ENCODE measurements at regions not wholly inside any gene's neighbourhood (a gene's known extent, or its start where the extent isn't known, plus 50 kb on each side); places are given as distances from the start of the nearest gene placed in this dataset.

- no peak for DNase-seq (ENCODE audit: low spot score)
- intact Hi-C loops (cut with DNase I) = no loop called here
- no peak for ATAC-seq
Measured at GRCh38 chr5:117486879-117487391, 912.3 kb upstream of the SEMA6A start.

DNA sequence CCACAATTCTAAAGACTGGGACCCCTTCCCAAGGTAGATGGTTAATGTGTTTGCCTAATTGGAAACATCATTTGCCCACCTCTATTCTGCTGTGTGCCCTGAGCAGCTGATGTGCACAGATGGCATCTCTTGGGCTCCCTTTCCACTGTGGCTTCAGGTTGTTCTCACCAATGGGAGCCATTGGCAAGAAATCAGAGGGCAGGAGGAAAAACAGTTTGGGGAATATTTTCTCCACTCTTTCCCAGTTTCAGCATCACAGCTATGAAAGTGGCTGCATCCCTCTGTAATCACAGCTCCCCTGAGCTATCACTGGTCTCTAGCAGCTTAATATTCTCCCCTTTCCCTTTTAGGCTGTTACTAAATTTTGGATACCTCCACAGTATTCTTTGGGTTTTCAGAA, 911.6 kb upstream of the SEMA6A start:
- no peak for ATAC-seq
- DNase-seq (ENCODE audit: low spot score) = no peak
- intact Hi-C loops (cut with DNase I) = no loop called here

GRCh38 chr5:117475919-117476318, 901.3 kb upstream of the SEMA6A start:
- DNase-seq (ENCODE audit: low spot score) (no peak), ATAC-seq (no peak)
- intact Hi-C loops (cut with DNase I) = no loop called here

DNA sequence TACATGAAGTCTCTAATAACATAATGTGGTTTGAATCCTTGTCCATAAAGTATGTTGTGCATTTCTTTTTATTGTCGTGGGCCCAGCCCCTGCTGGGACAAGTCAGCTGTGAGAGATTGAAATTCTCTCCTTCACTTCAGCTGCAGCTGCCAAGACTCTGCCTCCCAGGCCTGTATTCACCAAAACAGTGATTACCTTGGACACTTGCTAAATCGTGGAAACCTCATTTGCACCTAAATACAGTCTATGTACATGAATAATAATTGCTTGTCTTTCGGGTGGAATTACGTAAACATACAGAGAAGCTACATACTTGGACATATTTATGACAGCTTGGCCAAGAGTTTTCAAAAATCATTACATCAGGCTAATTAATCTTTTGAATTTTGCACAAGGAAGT, 898.5 kb upstream of the SEMA6A start:
- ATAC-seq (no peak), DNase-seq (ENCODE audit: low spot score) (no peak)
- intact Hi-C loops (cut with DNase I) = no loop called here

GRCh38 chr5:117463881-117464570, 889.4 kb upstream of the SEMA6A start:
- intact Hi-C loops (cut with DNase I) = no loop called here
- DNase-seq (ENCODE audit: low spot score) (no peak), ATAC-seq (no peak)

DNA sequence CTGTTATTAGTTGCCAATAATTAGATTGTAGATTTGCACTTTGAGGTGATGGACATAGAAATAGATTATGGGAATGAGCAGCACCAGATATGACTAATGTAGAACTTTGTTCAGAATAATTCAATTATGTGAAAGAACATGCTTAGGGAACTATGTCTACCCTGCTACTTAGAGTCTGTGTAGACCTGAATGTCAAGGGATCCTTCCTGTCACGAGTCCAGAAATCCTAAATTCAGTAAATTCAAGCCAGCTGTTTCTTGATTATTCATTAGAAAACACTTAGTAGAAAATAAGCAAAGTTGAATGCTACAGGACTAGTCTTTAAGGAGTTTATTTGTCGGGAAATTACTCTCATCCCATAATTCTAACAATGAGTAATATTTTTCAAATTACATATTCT, 887.3 kb upstream of the SEMA6A start:
- intact Hi-C loops (cut with DNase I) = no loop called here
- ATAC-seq = no peak
- no peak for DNase-seq (ENCODE audit: low spot score)

DNA sequence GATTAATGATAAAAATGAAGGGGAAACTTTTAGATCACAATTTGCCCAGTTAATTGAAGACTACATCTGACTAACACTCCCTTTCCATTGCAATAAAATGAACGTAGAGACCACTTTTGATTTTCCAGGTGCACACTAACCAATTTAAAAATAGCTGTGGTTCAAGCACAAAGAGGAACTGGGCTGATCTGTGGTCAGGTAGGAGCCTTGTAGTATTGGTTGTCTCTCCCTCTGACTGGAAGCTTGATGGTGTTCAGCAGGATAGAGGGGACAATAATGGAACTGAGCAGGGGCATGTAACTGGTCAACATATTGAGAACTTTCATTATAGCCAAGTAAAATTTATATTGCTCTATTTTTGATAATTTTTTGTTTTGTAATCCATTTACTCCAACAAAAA, 886.8 kb upstream of the SEMA6A start:
- intact Hi-C loops (cut with DNase I) = no loop called here
- ATAC-seq (no peak), DNase-seq (ENCODE audit: low spot score) (no peak)

DNA sequence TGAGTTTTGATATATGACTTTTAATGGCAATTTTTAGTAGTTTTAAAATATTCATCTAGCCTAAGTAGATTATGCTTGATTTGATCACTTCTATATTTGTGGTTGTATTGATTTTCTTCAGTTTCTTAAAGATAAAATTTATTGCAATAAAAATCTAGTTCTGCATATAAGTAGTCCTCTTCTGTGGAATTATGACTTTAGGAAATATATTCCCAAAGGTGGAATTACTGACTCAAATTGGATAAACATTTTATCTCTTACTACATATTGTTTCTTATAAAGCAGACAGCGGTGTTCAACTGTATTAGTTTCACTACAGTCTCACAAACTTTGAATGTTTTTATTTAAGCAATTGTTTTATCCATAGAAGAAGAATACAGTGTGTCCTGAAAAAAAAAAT, 883.0 kb upstream of the SEMA6A start:
- ATAC-seq = no peak
- DNase-seq (ENCODE audit: low spot score) = no peak
- intact Hi-C loops (cut with DNase I) = no loop called here

DNA sequence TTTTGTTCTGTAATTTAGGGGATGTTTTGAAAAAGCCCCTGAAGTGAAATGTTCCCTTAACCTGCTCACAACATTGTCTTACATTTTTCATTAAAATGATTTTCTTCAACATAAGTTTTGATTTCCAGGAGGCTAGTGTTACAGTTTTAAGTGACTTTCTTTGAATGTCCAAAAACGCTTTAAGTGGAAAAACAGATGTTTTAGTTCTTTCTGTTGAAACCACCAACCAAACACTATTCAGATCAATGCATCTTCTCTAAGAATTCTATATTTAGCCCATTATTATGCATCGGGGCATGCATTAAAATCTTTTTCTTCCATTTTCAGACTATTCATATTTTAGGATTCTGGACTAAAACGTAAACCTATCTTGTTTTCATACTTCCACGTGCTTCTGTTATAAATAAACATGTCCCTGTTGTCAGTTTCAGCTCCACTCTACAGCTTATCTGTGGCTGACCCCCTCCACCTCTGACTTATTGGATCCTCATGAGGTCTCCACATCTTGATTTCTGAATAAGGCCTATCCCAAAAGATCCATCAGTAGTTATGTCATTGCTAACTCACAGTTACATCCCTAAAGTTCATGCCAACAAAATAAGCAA, 882.3 kb upstream of the SEMA6A start:
- DNase-seq (ENCODE audit: low spot score) (no peak), ATAC-seq (no peak)
- intact Hi-C loops (cut with DNase I) = no loop called here

- intact Hi-C loops (cut with DNase I) = no loop called here
- DNase-seq (ENCODE audit: low spot score) = no peak
- peak; percentile 34 for ATAC-seq
Measured at GRCh38 chr5:117455236-117456233, 880.9 kb upstream of the SEMA6A start.

GRCh38 chr5:117454716-117455212, 880.1 kb upstream of the SEMA6A start:
- peak; percentile 61 for ATAC-seq
- DNase-seq (ENCODE audit: low spot score) = peak; percentile 58
- intact Hi-C loops (cut with DNase I) = no loop called here

GRCh38 chr5:117436846-117437245, 862.2 kb upstream of the SEMA6A start:
- no peak for ATAC-seq

DNA sequence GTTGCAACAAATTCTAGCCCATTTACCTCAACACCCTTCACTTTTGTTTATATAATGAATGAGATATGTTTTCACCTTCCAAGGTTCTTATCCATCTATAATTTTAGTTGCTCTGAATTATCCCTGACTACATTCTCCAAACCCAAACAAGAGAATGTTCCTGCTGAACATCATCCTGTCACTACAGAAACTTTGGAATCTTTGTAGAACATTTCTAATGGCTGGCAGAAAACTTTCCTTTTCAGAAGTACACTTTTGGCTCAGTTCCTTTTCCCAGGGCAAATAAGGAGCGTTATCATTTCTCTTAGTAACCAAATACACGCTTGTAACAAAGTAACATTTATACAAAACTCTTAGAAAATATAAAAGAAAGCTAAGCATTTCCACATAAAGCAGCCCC, 860.6 kb upstream of the SEMA6A start:
- DNase-seq (ENCODE audit: low spot score) = no peak

More at GRCh38 chr5:117436846-117437245, 862.2 kb upstream of the SEMA6A start:
- intact Hi-C loops (cut with DNase I) = no loop called here
- DNase-seq (ENCODE audit: low spot score) = no peak

DNA sequence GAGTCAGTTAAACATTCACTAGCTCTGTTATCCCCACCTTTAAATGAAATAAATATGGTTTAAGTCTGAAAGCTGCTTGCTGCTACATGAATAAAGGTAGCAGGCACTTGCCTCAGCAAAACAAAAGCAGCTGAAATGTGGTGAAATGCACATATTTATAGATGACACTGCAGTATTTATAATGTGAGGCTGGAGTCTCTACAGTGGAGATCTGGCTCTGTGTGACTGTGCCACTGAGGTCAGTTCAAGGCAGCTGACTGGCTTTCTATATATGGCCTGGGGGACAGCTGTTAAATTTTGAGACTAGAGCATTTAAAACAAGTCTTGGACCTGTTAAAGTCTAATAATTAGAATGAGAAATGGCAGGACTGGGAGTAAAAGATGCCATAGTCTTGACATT, 859.6 kb upstream of the SEMA6A start:
- ATAC-seq = no peak
- intact Hi-C loops (cut with DNase I) = no loop called here
- DNase-seq (ENCODE audit: low spot score) = no peak

More for the DNA sequence above, 860.6 kb upstream of the SEMA6A start:
- ATAC-seq = no peak
- intact Hi-C loops (cut with DNase I) = no loop called here

GRCh38 chr5:117433818-117434217, 859.2 kb upstream of the SEMA6A start:
- DNase-seq (ENCODE audit: low spot score) (no peak), ATAC-seq (no peak)
- intact Hi-C loops (cut with DNase I) = no loop called here

DNA sequence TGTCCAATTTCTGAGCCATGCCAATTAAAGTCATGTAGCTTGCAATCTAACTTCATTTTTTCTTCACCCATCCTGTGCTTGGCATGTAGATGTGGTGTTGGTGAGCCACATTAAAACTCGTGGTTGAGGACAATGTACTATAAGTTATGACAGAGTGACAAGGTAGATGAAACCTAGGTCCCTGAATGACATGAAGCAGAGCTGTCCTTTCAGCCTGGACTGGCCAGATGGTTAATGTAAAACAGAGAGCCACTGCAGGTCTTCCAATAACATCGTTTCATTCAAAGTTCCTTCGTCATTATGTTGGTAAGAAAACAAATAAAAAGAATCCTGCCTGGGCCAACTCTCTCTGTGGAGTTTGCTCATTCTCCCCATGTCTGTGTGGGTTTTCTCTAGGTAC, 856.5 kb upstream of the SEMA6A start:
- ATAC-seq = no peak
- intact Hi-C loops (cut with DNase I) = no loop called here

GRCh38 chr5:117425163-117425562, 850.5 kb upstream of the SEMA6A start:
- intact Hi-C loops (cut with DNase I) = no loop called here
- DNase-seq (ENCODE audit: low spot score) = no peak
- ATAC-seq = no peak

More for the DNA sequence above, 856.5 kb upstream of the SEMA6A start:
- no peak for DNase-seq (ENCODE audit: low spot score)

DNA sequence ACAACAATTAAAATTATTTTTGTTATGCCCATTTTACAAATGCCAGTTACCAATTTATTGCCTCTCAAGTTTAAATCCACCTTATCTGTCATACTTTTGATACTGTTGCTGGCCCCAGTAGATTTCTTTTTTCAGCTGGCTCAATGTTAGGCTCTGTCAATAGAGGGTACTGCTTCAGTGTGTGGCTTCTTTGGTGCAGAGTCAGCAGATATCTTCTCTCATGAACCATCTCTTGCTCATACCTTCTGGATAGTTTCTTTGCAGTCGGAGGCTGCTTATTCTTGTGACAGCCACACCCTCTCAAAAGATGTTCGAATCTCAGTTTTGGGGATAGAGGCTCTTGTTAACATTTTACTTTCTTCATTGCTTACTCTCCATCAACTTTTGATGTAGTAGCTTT, 849.9 kb upstream of the SEMA6A start:
- intact Hi-C loops (cut with DNase I) = no loop called here
- ATAC-seq (no peak), DNase-seq (ENCODE audit: low spot score) (no peak)

DNA sequence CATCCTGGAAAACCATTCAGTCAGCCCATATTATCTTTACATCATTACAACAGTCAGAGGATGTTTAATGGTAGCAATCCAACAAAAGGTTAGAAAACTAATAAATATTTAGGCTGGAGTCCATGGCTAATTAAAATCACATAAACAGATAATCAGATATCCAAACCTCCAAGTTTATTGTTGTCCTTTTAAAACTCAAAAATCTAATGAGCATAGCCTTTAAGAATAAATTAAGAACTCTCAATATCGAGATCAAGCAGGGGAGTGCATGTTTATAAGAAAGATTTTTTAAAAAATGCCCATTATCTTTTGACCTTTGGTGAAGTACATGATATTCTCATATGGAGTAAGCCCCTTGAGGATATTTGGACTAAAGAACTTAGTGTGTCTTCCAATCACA, 842.9 kb upstream of the SEMA6A start:
- DNase-seq (ENCODE audit: low spot score) = no peak
- intact Hi-C loops (cut with DNase I) = no loop called here
- ATAC-seq = no peak

All from sciatic nerve (tissue), 2 donors.